ENCODE measurements at regions not wholly inside any gene's neighbourhood (a gene's known extent, or its start where the extent isn't known, plus 50 kb on each side); places are given as distances from the start of the nearest gene placed in this dataset.

GRCh38 chr4:156614536-156614935 is 357.1 kb downstream of the PDGFC start:
- H3K27ac ChIP-seq, result no peak overlapping the region
- no peak for TF ChIP-seq ZFX (IDR thresholded peaks at IDR 0.05)
- no peak for TF ChIP-seq CTCF (conservative IDR thresholded peaks at IDR 0.05)

- no peak for TF ChIP-seq CTCF (conservative IDR thresholded peaks at IDR 0.05)
- TF ChIP-seq ZFX (IDR thresholded peaks at IDR 0.05), result no peak
- H3K27ac ChIP-seq, result no peak overlapping the region
Measured at GRCh38 chr4:156609421-156609820, 362.2 kb downstream of the PDGFC start.

GRCh38 chr4:156608651-156609050 is 362.9 kb downstream of the PDGFC start:
- no peak for TF ChIP-seq CTCF (conservative IDR thresholded peaks at IDR 0.05)
- TF ChIP-seq ZFX (IDR thresholded peaks at IDR 0.05), result no peak
- H3K27ac ChIP-seq, result no peak overlapping the region

GRCh38 chr4:156607478-156607857 is 364.1 kb downstream of the PDGFC start:
- TF ChIP-seq ZFX (IDR thresholded peaks at IDR 0.05) (no peak), CTCF (conservative IDR thresholded peaks at IDR 0.05) (no peak)
- no peak overlapping the region for H3K27ac ChIP-seq

GRCh38 chr4:156606554-156607477 is 364.8 kb downstream of the PDGFC start:
- TF ChIP-seq ZFX (IDR thresholded peaks at IDR 0.05), result no peak
- TF ChIP-seq CTCF (conservative IDR thresholded peaks at IDR 0.05), result no peak

GRCh38 chr4:156598138-156598681 is 373.4 kb downstream of the PDGFC start:
- H3K27ac ChIP-seq, result no peak overlapping the region
- no peak for TF ChIP-seq ZFX (IDR thresholded peaks at IDR 0.05)
- no peak for TF ChIP-seq CTCF (conservative IDR thresholded peaks at IDR 0.05)

More at GRCh38 chr4:156606554-156607477, 364.8 kb downstream of the PDGFC start:
- no peak overlapping the region for H3K27ac ChIP-seq

- TF ChIP-seq CTCF (conservative IDR thresholded peaks at IDR 0.05) (no peak), ZFX (IDR thresholded peaks at IDR 0.05) (no peak)
- H3K27ac ChIP-seq, result no peak overlapping the region
Measured at GRCh38 chr4:156596706-156597329, 374.8 kb downstream of the PDGFC start.
